ENCODE measurements at regions not wholly inside any gene's neighbourhood (a gene's known extent, or its start where the extent isn't known, plus 50 kb on each side); places are given as distances from the start of the nearest gene placed in this dataset.

DNA sequence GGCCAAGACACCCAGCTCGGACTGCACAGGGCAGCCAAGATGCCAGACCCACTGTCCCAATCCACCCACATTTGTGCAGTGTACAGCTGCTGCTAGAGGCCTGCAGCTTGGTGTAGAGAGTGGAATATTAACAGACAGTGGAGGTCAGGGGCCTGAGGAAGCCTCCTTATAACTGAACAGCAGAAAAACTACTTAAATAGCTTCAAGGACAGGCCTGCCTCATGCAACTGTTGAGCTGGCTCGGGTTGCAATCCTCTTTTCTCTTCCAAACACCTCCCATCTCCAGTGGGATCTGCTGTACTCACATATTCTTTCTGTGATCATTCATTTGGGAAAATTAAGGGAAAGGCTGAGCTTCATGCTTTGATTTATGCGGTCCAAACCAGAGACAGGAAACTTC, 1043.2 kb upstream of the TMEM132C start:
- DNase-seq: no peak

GRCh38 chr12:127230843-127231260, 1036.1 kb upstream of the TMEM132C start:
- DNase-seq: no peak

DNA sequence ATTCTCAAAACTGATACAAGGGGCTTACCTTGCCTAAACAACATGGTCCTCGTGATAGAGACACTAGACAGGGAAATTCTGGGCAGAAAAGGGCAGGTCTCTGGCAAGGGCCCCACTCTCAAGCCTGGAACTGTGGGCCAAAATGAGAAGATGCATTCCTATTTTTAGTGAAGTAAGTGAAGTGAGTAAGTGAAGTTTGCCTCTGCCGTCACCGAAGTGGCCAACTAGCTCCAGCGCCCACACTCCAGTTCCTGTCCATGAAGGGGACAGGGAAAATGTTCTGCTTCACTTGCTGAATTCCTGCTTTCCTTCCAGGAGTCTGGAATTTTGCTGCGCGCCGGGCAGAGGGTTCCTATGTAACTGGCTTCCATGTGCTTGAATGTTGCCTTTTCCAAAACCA, 1035.6 kb upstream of the TMEM132C start:
- no peak for DNase-seq

- DNase-seq: no peak
Measured at GRCh38 chr12:127233016-127233415, 1034.0 kb upstream of the TMEM132C start.

- no peak for DNase-seq
Measured at GRCh38 chr12:127235761-127236160, 1031.2 kb upstream of the TMEM132C start.

DNA sequence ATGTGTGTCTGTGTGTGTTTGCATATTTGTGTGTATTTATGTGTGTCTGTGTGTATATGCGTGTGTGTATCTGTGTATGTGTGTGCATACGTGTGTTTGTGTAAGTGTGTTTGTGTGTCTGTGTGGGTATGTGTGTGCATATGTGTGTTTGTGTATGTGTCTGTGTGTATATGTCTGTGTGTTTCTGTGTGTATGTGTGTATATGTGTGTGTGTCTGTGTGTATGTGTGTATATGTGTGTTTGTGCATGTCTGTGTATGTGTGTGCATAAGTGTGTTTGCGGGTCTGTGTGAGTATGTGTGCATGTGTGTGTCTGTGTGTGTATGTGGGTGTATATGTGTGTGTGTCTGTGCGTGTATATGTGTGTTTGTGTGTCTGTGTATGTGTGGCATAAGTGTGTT, 1030.5 kb upstream of the TMEM132C start:
- no peak for DNase-seq

GRCh38 chr12:127237151-127237550, 1029.8 kb upstream of the TMEM132C start:
- no peak for DNase-seq

DNA sequence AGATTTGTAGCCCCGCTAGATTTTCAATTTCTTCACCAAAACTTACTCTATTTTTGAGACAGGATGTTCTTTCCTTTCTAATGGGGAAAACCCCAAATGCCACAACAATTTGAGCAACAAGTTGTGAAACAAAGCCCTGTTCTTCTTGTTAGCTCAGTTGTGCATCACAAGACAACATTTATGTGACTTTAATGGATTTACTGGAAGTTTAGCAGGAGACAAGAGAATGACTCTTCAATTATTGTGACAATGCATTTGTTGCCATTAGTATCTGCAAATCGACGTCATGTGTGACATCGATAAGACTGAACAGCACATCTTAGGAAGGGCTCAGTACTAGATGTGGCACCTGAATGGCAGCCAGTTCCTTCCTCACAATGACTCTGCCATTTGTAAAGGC, 1028.9 kb upstream of the TMEM132C start:
- DNase-seq: no peak

DNA sequence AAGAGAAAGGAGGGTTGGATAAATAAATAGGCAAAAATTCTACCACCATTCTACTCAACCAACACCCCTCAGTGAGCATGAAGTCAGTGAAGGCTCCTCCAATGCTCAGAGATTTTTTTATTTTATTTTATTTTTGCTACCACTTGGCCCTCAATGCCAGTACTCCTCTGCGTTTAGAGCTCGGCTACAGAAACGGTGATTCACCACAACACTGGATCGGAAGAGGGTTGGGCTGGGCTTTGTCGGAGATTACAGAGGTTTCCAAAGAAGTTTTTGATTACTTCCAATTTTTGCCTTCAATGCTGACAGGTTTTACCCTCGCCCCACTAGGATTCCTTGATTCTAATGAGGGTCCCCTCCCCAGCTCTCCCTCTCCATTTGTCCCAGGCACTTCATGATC, 1027.2 kb upstream of the TMEM132C start:
- no peak for DNase-seq

DNA sequence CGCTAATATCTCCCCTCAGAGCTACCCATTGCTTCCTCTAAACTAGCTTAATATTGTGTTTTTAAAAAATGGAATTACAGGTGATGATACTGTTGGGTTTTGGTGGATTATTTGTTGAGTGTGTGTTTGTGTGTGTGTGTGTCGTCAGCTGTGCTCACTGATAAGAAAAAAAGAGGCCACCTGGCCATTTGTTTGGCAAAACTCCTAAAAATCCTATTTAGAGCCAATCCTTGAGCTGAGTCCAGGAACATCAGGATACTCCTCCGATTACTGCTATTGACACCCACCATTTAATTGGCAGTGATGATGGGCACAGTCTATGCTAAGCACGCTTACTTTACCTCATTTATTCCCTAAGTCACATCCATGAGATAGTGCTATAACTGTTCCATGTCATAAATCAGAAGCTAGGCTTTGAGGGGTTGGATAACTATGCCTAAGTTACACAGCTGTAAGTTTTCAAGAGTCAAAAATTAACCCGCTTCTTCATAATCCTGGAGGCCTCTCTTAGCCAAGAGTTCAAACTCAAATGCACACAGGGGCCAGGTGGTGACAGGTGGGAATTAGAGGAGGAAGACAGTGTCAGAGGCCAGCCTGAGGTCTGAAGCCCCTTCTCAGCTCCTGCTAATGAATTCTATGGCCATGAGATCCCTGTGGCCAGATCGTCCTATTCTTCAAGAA, 1026.6 kb upstream of the TMEM132C start:
- DNase-seq: no peak

GRCh38 chr12:127241072-127241817, 1025.7 kb upstream of the TMEM132C start:
- DNase-seq: no peak

DNA sequence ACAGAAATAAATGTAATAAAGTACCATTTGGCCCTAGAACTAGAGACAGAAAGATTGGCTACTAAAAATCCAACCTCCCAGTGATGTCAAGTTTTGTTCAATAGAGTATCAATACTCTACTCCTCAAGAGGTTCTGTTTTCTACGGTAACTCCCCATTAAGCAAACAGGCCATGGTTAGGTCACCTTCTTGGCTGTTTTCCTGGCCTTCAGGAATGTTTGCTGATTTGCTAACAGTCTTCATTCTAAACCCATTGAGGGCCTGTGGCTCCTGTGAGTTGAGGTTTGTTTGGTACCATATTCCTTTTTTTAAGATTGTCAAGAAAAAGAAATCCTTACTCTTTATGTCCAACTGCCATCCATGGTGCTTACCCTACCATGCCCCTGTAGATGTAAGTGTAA, 1022.0 kb upstream of the TMEM132C start:
- DNase-seq: no peak

- no peak for DNase-seq
Measured at GRCh38 chr12:127245437-127245836, 1021.5 kb upstream of the TMEM132C start.

DNA sequence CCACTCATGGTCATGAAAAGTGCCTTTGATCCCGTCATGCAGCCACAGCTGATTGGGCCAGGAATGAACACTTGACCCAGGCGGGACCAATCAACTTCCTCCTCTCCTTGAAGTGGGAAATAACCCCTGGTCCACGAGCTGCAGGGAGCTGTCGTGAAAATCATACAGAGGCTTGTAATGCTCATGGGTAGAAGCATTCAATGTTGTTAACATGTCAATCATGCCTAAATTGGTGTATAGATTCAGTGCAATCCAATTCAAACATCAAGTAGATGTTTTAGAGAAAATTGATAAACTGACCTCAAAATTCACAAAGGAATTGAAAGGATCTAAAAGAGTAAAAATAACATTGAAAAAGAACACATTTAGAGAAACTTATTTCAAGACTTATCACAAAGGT, 1019.0 kb upstream of the TMEM132C start:
- no peak for DNase-seq

GRCh38 chr12:127249428-127249827, 1017.5 kb upstream of the TMEM132C start:
- DNase-seq: no peak

- no peak for DNase-seq
Measured at GRCh38 chr12:127253797-127254327, 1013.1 kb upstream of the TMEM132C start.

GRCh38 chr12:127254420-127254955, 1012.5 kb upstream of the TMEM132C start:
- no peak for DNase-seq

DNA sequence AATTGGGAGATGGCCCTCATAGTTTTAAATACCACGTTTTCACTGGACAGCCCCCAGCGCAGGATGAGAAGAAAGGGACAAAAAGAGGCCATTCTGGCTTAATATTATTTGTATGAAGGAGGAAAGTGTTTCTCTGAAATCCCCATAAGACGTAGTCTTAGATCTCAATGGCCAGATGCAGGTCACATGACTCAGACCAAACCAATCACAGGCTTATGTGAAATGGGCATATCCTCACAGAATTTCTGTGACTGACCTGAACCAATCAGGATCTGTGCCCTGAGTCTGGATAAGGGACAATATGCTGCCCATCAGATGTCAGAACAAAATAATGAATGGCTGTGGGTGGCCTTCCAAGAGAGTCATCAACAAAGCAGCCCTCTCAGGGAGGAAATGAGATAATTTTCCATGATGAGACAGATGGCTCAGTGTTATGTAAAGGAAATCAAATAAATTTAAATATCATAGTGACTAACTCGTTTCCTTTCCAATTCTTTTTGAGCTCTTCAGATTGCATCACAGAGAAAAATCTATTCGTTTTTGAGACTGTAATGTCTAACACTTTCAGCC, 1009.5 kb upstream of the TMEM132C start:
- no peak for DNase-seq

- DNase-seq: no peak
Measured at GRCh38 chr12:127260531-127260930, 1006.4 kb upstream of the TMEM132C start.

DNA sequence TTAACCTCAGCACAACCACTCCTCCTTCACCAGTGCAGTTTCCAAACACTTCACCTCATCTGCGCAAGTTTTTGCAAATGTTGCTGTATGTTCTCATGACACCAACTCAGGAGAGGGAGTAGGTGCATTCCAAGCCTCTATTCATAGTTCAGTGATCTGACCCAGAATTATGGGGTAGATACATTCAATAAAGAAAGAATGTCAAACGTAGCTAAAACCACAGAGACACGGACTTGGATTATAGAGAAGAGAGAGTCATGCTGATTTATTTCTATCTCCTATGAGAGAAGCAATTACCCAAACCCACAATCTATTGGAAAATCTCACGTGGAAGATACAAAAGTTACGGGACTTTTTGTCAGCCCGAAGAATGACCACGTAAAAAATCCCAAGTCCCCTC, 1006.0 kb upstream of the TMEM132C start:
- DNase-seq: no peak

DNA sequence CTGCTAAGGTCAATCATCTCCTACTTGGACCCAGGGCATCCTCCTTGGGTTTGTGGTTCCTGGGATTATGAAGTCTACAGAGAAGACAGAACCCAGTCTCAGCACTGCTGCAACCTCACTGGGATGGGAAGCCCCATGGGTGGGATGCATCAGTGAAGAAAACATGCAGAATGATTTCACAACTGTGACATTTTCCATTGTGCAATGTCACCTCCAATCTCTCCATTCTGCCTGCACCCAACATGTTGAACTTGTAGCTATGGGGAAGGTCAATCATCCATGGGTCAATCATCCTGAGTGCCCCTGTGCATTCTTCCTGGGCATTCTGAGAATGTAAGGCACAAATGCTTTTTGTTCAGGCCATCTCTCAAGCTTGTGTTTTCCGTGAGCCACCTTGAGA, 1004.4 kb upstream of the TMEM132C start:
- no peak for DNase-seq

- DNase-seq: no peak
Measured at GRCh38 chr12:127263621-127264020, 1003.3 kb upstream of the TMEM132C start.

DNA sequence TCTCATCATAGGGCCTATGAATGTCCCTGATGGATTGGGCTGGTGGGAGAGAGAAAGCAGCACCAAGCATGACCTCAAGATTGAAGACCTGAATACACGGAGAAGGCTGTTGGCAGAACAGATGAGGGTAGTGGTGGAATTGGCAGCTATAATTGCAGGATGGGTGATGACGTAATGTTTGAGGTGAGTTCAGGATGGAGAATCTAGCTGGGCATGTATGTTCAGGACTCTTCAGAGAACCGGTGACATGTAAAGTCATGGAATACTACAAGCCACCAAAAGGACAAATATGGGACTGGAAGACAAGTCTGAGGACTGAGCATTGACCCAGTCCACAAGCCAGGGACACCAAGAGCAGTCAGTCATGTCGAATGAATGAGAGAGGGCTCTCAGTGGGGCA, 999.8 kb upstream of the TMEM132C start:
- DNase-seq: no peak

DNA sequence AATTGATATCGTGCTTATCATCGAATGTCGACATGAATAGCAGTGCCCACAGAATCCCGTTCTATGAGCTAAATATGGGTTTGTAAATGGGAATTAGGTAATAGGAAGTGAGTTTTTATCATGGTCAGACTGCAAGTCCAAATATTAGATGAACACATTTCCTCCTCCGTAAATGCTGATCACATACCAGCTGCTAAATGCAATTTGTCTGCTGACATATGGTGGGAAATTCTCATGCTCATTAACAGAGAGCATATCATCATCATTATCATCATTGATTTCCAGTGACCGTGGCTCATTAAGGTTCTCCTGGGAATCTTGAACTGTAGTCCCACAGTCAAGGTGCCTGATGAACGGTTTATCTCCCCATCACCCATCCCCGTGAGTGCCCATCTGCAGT, 998.8 kb upstream of the TMEM132C start:
- no peak for DNase-seq
